AG10803 (cell line): ENCODE measurements at regions not wholly inside any gene's neighbourhood (a gene's known extent, or its start where the extent isn't known, plus 50 kb on each side); places are given as distances from the start of the nearest gene placed in this dataset.
"Not testable (repeated sequence)": the region's sequence is repeated elsewhere in the genome, so short reads cannot be mapped to it uniquely, and the experiment has no call there.

ENCODE experiments used
- DNase-seq: peaks from one replicate; pipeline ENCODE4 v3.0.0; 2010; ENCODE audit warnings: low read depth
- H3K4me3 ChIP-seq: 2 replicates; pipeline ENCODE4 v1.5.1; 2011; ENCODE audit warnings: mild to moderate bottlenecking, low read length, control low read depth
- CTCF ChIP-seq: conservative IDR thresholded peaks from 2 replicates; pipeline ENCODE4 v1.5.1; 2011; ENCODE audit warnings: mild to moderate bottlenecking, low read length, control low read depth, inconsistent platforms

GRCh38 chr13:62767473-62767872 is 1351.8 kb upstream of the PCDH20 start:
- no peak overlapping the region for H3K4me3 ChIP-seq
- DNase-seq = no peak
- TF ChIP-seq CTCF = no peak

GRCh38 chr13:62760724-62761123 is 1345.1 kb upstream of the PCDH20 start:
- DNase-seq = no peak
- no peak for TF ChIP-seq CTCF

GRCh38 chr13:62747629-62748028 is 1332.0 kb upstream of the PCDH20 start:
- no peak for TF ChIP-seq CTCF
- H3K4me3 ChIP-seq = no peak overlapping the region
- DNase-seq = no peak

More at GRCh38 chr13:62760724-62761123, 1345.1 kb upstream of the PCDH20 start:
- no peak overlapping the region for H3K4me3 ChIP-seq

- TF ChIP-seq CTCF = no peak
- DNase-seq = no peak
- H3K4me3 ChIP-seq = no peak overlapping the region
Measured at GRCh38 chr13:62747152-62747551, 1331.5 kb upstream of the PCDH20 start.

GRCh38 chr13:62729746-62730145 is 1314.1 kb upstream of the PCDH20 start:
- not testable (repeated sequence) for H3K4me3 ChIP-seq, DNase-seq

GRCh38 chr13:62721893-62722292 is 1306.2 kb upstream of the PCDH20 start:
- DNase-seq = no peak
- no peak overlapping the region for H3K4me3 ChIP-seq
- TF ChIP-seq CTCF = no peak

- DNase-seq, H3K4me3 ChIP-seq: not testable (repeated sequence)
Measured at GRCh38 chr13:62711948-62712347, 1296.3 kb upstream of the PCDH20 start.

GRCh38 chr13:62710787-62711186 is 1295.1 kb upstream of the PCDH20 start:
- TF ChIP-seq CTCF = no peak

More at GRCh38 chr13:62710787-62711186, 1295.1 kb upstream of the PCDH20 start:
- H3K4me3 ChIP-seq = no peak overlapping the region
- DNase-seq = no peak
